B cell (primary cell): ENCODE measurements at regions not wholly inside any gene's neighbourhood (a gene's known extent, or its start where the extent isn't known, plus 50 kb on each side); places are given as distances from the start of the nearest gene placed in this dataset.

Source experiments
- ATAC-seq: fragments of 200-7000 bp; cut with Tn5 transposase; one replicate; pipeline ENCODE4 v1.10.0; 2021; ENCODE audit warnings: low read depth, mild to moderate bottlenecking, moderate number of reproducible peaks, moderate library complexity
- CTCF ChIA-PET: fragments of 350-600 bp; sonication (Branson Sonifier 250); formaldehyde crosslinking; loops from one replicate; lab custom pipeline; 2021; ENCODE audit warnings: antibody characterized with exemption, inconsistent platforms; lab: Charles Lee
- POLR2A ChIA-PET: fragments of 350-600 bp; sonication (Branson Sonifier 250); formaldehyde crosslinking; loops from one replicate; lab custom pipeline; 2021; ENCODE audit warnings: antibody characterized with exemption; lab: Charles Lee
- DNase-seq: peaks from one replicate; pipeline ENCODE4 v3.0.0; 2013
- H2AFZ ChIP-seq: 2 replicates; pipeline ENCODE4 v1.6.1; 2012; ENCODE audit warnings: mild to moderate bottlenecking, low read depth, low read length; ENCODE audit not compliant: insufficient read depth, poor library complexity, severe bottlenecking
- H3K27ac ChIP-seq, 2 donors: 1 replicate in 1 of 2; 2 replicates in 1 of 2; pipeline ENCODE4 v1.5.1; 2012 to 2013; ENCODE audit warnings: low read length in 2 of 2, mild to moderate bottlenecking in 2 of 2, moderate library complexity in 1 of 2
- H3K27me3 ChIP-seq, 4 experiments: fragments of 200-600 bp in 1 of 4; sonication (generic) in 1 of 4; replicated peaks in 1 of 4; 1 replicate in 2 of 4; 2 replicates in 2 of 4; pipeline versions ENCODE4 v1.6.1 to v1.7.0; 2013 to 2016; ENCODE audit warnings: low read length in 3 of 4, mild to moderate bottlenecking in 2 of 4, mixed read lengths in 1 of 4, moderate library complexity in 1 of 4; ENCODE audit not compliant: insufficient read depth in 4 of 4, control insufficient read depth in 3 of 4; ENCODE audit errors: control extremely low read depth in 1 of 4
- H3K36me3 ChIP-seq, 2 experiments: replicated peaks in 1 of 2; 1 replicate in 1 of 2; 2 replicates in 1 of 2; pipeline versions ENCODE4 v1.6.1 to v1.7.1; 2013; ENCODE audit warnings: low read length in 1 of 2; ENCODE audit not compliant: insufficient read depth in 2 of 2, control insufficient read depth in 1 of 2; ENCODE audit errors: control extremely low read depth in 1 of 2, extremely low read depth in 1 of 2
- H3K4me1 ChIP-seq, 2 donors: fragments of 200-600 bp in 1 of 2; sonication (generic) in 1 of 2; 1 replicate in 1 of 2; 2 replicates in 1 of 2; pipeline versions ENCODE4 v1.5.1 to v1.6.1; 2013 to 2017; ENCODE audit warnings: low read length in 2 of 2; ENCODE audit not compliant: control insufficient read depth in 2 of 2, insufficient read depth in 2 of 2
- H3K4me2 ChIP-seq: replicated peaks from 2 replicates; pipeline ENCODE3; 2012; ENCODE audit warnings: mild to moderate bottlenecking, low read depth, low read length; ENCODE audit not compliant: poor library complexity, severe bottlenecking
- H3K4me3 ChIP-seq, 5 experiments: fragments of 200-600 bp in 1 of 5; sonication (generic) in 1 of 5; 1 replicate in 3 of 5; 2 replicates in 2 of 5; pipeline versions ENCODE4 v1.5.1 to v1.7.0; 2011 to 2016; ENCODE audit warnings: low read length in 4 of 5, mild to moderate bottlenecking in 4 of 5, low read depth in 2 of 5, control low read depth in 1 of 5, moderate library complexity in 1 of 5; ENCODE audit not compliant: insufficient read depth in 1 of 5; ENCODE audit errors: control extremely low read depth in 1 of 5, extremely low read depth in 1 of 5
- H3K79me2 ChIP-seq: fragments of 200-600 bp; sonication (generic); one replicate; pipeline ENCODE4 v1.6.0; 2016; ENCODE audit warnings: low read length; ENCODE audit not compliant: control insufficient read depth, insufficient read depth
- H3K9ac ChIP-seq: fragments of 200-600 bp; sonication (generic); 2 replicates; pipeline ENCODE4 v1.6.1; 2017; ENCODE audit warnings: mild to moderate bottlenecking, low read length, moderate library complexity
- H3K9me3 ChIP-seq, 3 donors: one replicate each; pipeline versions ENCODE4 v1.6.1 to v1.7.1; 2013; ENCODE audit warnings: low read length in 2 of 3; ENCODE audit not compliant: control insufficient read depth in 2 of 3, insufficient read depth in 1 of 3; ENCODE audit errors: control extremely low read depth in 1 of 3
- H4K20me1 ChIP-seq: 2 replicates; pipeline ENCODE4 v1.6.0; 2012; ENCODE audit warnings: mild to moderate bottlenecking, low read length; ENCODE audit not compliant: insufficient read depth, control insufficient read depth, poor library complexity, severe bottlenecking
- H3K27ac Mint-ChIP-seq: one replicate; pipeline ENCODE4 v1.8.0; 2021; ENCODE audit warnings: mixed read lengths
- H3K27me3 Mint-ChIP-seq: one replicate; pipeline ENCODE4 v1.8.0; 2021; ENCODE audit warnings: mixed read lengths
- H3K4me1 Mint-ChIP-seq: one replicate; pipeline ENCODE4 v1.8.0; 2021; ENCODE audit warnings: mixed read lengths
- H3K4me3 Mint-ChIP-seq: one replicate; pipeline ENCODE4 v1.8.0; 2021; ENCODE audit warnings: mixed read lengths
- H3K9me3 Mint-ChIP-seq: one replicate; pipeline ENCODE4 v1.8.0; 2022; ENCODE audit warnings: mixed read lengths; ENCODE audit not compliant: insufficient read depth
- CTCF ChIP-seq: fragments of 200-600 bp; IDR thresholded peaks from one replicate; pipeline ENCODE4 v1.8.0; 2022; ENCODE audit warnings: antibody characterized with exemption, mild to moderate bottlenecking
- EZH2 ChIP-seq: IDR thresholded peaks from 2 replicates; pipeline ENCODE4 v1.6.1; 2012; ENCODE audit warnings: borderline replicate concordance, low read depth, mild to moderate bottlenecking, moderate library complexity, low read length; ENCODE audit not compliant: insufficient read depth, poor library complexity, severe bottlenecking
- WGBS: methylation state at CpG from one replicate; pipeline ENCODE4 v1.1.5; 2013; ENCODE audit warnings: missing lambda C conversion rate; ENCODE audit not compliant: insufficient coverage; 5-methylcytosine and 5-hydroxymethylcytosine counted together
- intact Hi-C: fragments of 100-400 bp; cut with micrococcal nuclease; formaldehyde crosslinking; loops from one replicate; pipeline ENCODE4 v1.10.0; 2022

- no peaks in the 10 kb centered on the region for H3K79me2 ChIP-seq
- WGBS: 73% methylated on average over 2 of the region's 2 CpGs
- no peaks in the 10 kb centered on the region for H3K4me1 ChIP-seq
- Mint-ChIP-seq H3K4me3 (no peak overlapping the region), H3K4me1 (no peaks in the 10 kb centered on the region), H3K9me3 (peaks cover 12% of the 10 kb centered on the region), H3K27ac (no peak overlapping the region), H3K27me3 (no peaks in the 10 kb centered on the region)
- H4K20me1 ChIP-seq: no peaks in the 10 kb centered on the region
- peaks cover 3 to 13% (median 9%) of the 10 kb centered on the region in 3 donors for H3K9me3 ChIP-seq
- ChIA-PET POLR2A (no interaction called here), CTCF (no interaction called here)
- intact Hi-C loops: no loop called here
- ATAC-seq (no peak), DNase-seq (no peak)
- no peak overlapping the region for H3K27ac ChIP-seq
- no peak overlapping the region for H3K4me3 ChIP-seq
- TF ChIP-seq CTCF: no peak
- no peak for TF ChIP-seq EZH2
- no peak overlapping the region for H3K9ac ChIP-seq
- no peak overlapping the region for H2AFZ ChIP-seq
- H3K27me3 ChIP-seq: no peaks in the 10 kb centered on the region
- no peak overlapping the region for H3K4me2 ChIP-seq
- H3K36me3 ChIP-seq: no peaks in the 10 kb centered on the region
Observed at GRCh38 chr5:62960781-62961180, 382.2 kb downstream of the LRRC70 start.

GRCh38 chr5:62956597-62956996 is 378.0 kb downstream of the LRRC70 start:
- TF ChIP-seq EZH2: no peak
- TF ChIP-seq CTCF: no peak
- Histone ChIP-seq H3K27me3 (no peaks in the 10 kb centered on the region), H3K4me3 (no peak overlapping the region), H3K9me3 (no peaks in the 10 kb centered on the region), H3K36me3 (no peaks in the 10 kb centered on the region), H3K27ac (no peak overlapping the region), H3K79me2 (no peaks in the 10 kb centered on the region), H3K4me1 (no peaks in the 10 kb centered on the region), H2AFZ (no peak overlapping the region), H4K20me1 (no peaks in the 10 kb centered on the region), H3K4me2 (no peak overlapping the region), H3K9ac (no peak overlapping the region)
- H3K27ac Mint-ChIP-seq: no peak overlapping the region
- peaks cover 2% of the 10 kb centered on the region for H3K9me3 Mint-ChIP-seq
- no peak for ATAC-seq
- intact Hi-C loops: no loop called here
- no peak overlapping the region for H3K4me3 Mint-ChIP-seq
- CTCF ChIA-PET: no interaction called here
- no peaks in the 10 kb centered on the region for H3K4me1 Mint-ChIP-seq
- no CpG with 5 or more reads among the region's 2 CpGs for WGBS
- H3K27me3 Mint-ChIP-seq: no peaks in the 10 kb centered on the region
- DNase-seq: no peak
- POLR2A ChIA-PET: no interaction called here
